DMS 273 (cell line): ENCODE measurements at regions not wholly inside any gene's neighbourhood (a gene's known extent, or its start where the extent isn't known, plus 50 kb on each side); places are given as distances from the start of the nearest gene placed in this dataset.

Source experiments
- DNase-seq: peaks from one replicate; lab custom pipeline; 2025; ENCODE audit not compliant: unreplicated experiment; lab: John Stamatoyannopoulos, UW

- DNase-seq: no peak
Observed at GRCh38 chr1:98385652-98386051, 275.9 kb upstream of the SNX7 start.

GRCh38 chr1:98384461-98385141 is 276.9 kb upstream of the SNX7 start:
- DNase-seq: no peak

GRCh38 chr1:98382986-98383740 is 278.4 kb upstream of the SNX7 start:
- no peak for DNase-seq

GRCh38 chr1:98382586-98382985 is 278.9 kb upstream of the SNX7 start:
- no peak for DNase-seq

GRCh38 chr1:98374098-98374497 is 287.4 kb upstream of the SNX7 start:
- DNase-seq: no peak

GRCh38 chr1:98373056-98373455 is 288.5 kb upstream of the SNX7 start:
- no peak for DNase-seq

- DNase-seq: no peak
Observed at GRCh38 chr1:98371764-98372163, 289.8 kb upstream of the SNX7 start.

GRCh38 chr1:98369463-98369862 is 292.1 kb upstream of the SNX7 start:
- DNase-seq: no peak

- no peak for DNase-seq
Observed at GRCh38 chr1:98368995-98369394, 292.5 kb upstream of the SNX7 start.

GRCh38 chr1:98367426-98367825 is 294.1 kb upstream of the SNX7 start:
- no peak for DNase-seq

GRCh38 chr1:98366343-98366742 is 295.2 kb upstream of the SNX7 start:
- no peak for DNase-seq

GRCh38 chr1:98364544-98364943 is 297.0 kb upstream of the SNX7 start:
- DNase-seq: no peak

- no peak for DNase-seq
Observed at GRCh38 chr1:98360864-98361263, 300.7 kb upstream of the SNX7 start.

GRCh38 chr1:98355656-98356383 is 305.7 kb upstream of the SNX7 start:
- DNase-seq: no peak

GRCh38 chr1:98352378-98352777 is 309.1 kb upstream of the SNX7 start:
- no peak for DNase-seq

GRCh38 chr1:98351561-98351960 is 310.0 kb upstream of the SNX7 start:
- no peak for DNase-seq

- DNase-seq: no peak
Observed at GRCh38 chr1:98345417-98345816, 316.1 kb upstream of the SNX7 start.

- no peak for DNase-seq
Observed at GRCh38 chr1:98344731-98345130, 316.8 kb upstream of the SNX7 start.

- DNase-seq: no peak
Observed at GRCh38 chr1:98342566-98342965, 319.0 kb upstream of the SNX7 start.

GRCh38 chr1:98340511-98340910 is 321.0 kb upstream of the SNX7 start:
- no peak for DNase-seq

GRCh38 chr1:98336472-98337083 is 324.9 kb upstream of the SNX7 start:
- DNase-seq: no peak

- DNase-seq: no peak
Observed at GRCh38 chr1:98333936-98334335, 327.6 kb upstream of the SNX7 start.
